ENCODE measurements at regions not wholly inside any gene's neighbourhood (a gene's known extent, or its start where the extent isn't known, plus 50 kb on each side); places are given as distances from the start of the nearest gene placed in this dataset.
"Not testable (repeated sequence)": the region's sequence is repeated elsewhere in the genome, so short reads cannot be mapped to it uniquely, and the experiment has no call there.

- not testable (repeated sequence) for TF ChIP-seq HDAC2 (IDR thresholded peaks at IDR 0.05); POLR2A (IDR thresholded peaks at IDR 0.05; ENCODE audit: low read length); KDM5A (IDR thresholded peaks at IDR 0.05); PBX3 (IDR thresholded peaks at IDR 0.05); MAZ (IDR thresholded peaks at IDR 0.05; ENCODE audit: borderline replicate concordance, low read depth, low read length); KDM1A (IDR thresholded peaks at IDR 0.05; ENCODE audit: low read depth); MAFK (IDR thresholded peaks at IDR 0.05; ENCODE audit: partially characterized antibody); ELK1 (IDR thresholded peaks at IDR 0.05; ENCODE audit: low read depth, low read length); GATA3 (IDR thresholded peaks at IDR 0.05; ENCODE audit: borderline replicate concordance); RAD21 (conservative IDR thresholded peaks at IDR 0.05 in 1 of 2, IDR thresholded peaks at IDR 0.05 in 1 of 2); ESRRA (IDR thresholded peaks at IDR 0.05; ENCODE audit: borderline replicate concordance, low read length); ZSCAN20 (CRISPR knock-in tag; IDR thresholded peaks at IDR 0.05)
- TF ChIP-seq, protein P1, sequence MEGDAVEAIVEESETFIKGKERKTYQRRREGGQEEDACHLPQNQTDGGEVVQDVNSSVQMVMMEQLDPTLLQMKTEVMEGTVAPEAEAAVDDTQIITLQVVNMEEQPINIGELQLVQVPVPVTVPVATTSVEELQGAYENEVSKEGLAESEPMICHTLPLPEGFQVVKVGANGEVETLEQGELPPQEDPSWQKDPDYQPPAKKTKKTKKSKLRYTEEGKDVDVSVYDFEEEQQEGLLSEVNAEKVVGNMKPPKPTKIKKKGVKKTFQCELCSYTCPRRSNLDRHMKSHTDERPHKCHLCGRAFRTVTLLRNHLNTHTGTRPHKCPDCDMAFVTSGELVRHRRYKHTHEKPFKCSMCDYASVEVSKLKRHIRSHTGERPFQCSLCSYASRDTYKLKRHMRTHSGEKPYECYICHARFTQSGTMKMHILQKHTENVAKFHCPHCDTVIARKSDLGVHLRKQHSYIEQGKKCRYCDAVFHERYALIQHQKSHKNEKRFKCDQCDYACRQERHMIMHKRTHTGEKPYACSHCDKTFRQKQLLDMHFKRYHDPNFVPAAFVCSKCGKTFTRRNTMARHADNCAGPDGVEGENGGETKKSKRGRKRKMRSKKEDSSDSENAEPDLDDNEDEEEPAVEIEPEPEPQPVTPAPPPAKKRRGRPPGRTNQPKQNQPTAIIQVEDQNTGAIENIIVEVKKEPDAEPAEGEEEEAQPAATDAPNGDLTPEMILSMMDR (IDR thresholded peaks at IDR 0.05) = not testable (repeated sequence)
- TF ChIP-seq, protein P2, sequence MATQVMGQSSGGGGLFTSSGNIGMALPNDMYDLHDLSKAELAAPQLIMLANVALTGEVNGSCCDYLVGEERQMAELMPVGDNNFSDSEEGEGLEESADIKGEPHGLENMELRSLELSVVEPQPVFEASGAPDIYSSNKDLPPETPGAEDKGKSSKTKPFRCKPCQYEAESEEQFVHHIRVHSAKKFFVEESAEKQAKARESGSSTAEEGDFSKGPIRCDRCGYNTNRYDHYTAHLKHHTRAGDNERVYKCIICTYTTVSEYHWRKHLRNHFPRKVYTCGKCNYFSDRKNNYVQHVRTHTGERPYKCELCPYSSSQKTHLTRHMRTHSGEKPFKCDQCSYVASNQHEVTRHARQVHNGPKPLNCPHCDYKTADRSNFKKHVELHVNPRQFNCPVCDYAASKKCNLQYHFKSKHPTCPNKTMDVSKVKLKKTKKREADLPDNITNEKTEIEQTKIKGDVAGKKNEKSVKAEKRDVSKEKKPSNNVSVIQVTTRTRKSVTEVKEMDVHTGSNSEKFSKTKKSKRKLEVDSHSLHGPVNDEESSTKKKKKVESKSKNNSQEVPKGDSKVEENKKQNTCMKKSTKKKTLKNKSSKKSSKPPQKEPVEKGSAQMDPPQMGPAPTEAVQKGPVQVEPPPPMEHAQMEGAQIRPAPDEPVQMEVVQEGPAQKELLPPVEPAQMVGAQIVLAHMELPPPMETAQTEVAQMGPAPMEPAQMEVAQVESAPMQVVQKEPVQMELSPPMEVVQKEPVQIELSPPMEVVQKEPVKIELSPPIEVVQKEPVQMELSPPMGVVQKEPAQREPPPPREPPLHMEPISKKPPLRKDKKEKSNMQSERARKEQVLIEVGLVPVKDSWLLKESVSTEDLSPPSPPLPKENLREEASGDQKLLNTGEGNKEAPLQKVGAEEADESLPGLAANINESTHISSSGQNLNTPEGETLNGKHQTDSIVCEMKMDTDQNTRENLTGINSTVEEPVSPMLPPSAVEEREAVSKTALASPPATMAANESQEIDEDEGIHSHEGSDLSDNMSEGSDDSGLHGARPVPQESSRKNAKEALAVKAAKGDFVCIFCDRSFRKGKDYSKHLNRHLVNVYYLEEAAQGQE (IDR thresholded peaks at IDR 0.05) = not testable (repeated sequence)
These were observed 141.8 kb downstream of the DNAJB6 start for GRCh38 chr7:157478611-157479010.
